Astrocyte of the cerebellum (primary cell): ENCODE measurements at regions not wholly inside any gene's neighbourhood (a gene's known extent, or its start where the extent isn't known, plus 50 kb on each side); places are given as distances from the start of the nearest gene placed in this dataset.

Source experiments
- DNase-seq: peaks from one replicate; pipeline ENCODE4 v3.0.0-alpha.2; 2011; ENCODE audit warnings: low read depth
- H3K4me3 ChIP-seq: 2 replicates; pipeline ENCODE4 v1.5.1; 2011; ENCODE audit warnings: mild to moderate bottlenecking, low read depth, low read length, moderate library complexity
- CTCF ChIP-seq: IDR thresholded peaks from 2 replicates; pipeline ENCODE4 v1.5.1; 2012; ENCODE audit warnings: low read length, low read depth, moderate library complexity, mild to moderate bottlenecking; ENCODE audit errors: missing control alignments
- in situ Hi-C: cut with HindIII; loops from 2 replicates; pipeline ENCODE4 v1.10.0; 2017; ENCODE audit warnings: low sequenced_read_pairs

GRCh38 chr1:224859651-224860050, 69.8 kb upstream of the DNAH14 start:
- in situ Hi-C loops = no loop called here
- DNase-seq = no peak
- H3K4me3 ChIP-seq = no peak overlapping the region
- TF ChIP-seq CTCF = no peak

- DNase-seq = no peak
- in situ Hi-C loops = no loop called here
- no peak for TF ChIP-seq CTCF
- no peak overlapping the region for H3K4me3 ChIP-seq
Measured at GRCh38 chr1:224860488-224861338, 68.8 kb upstream of the DNAH14 start.

- in situ Hi-C loops = no loop called here
- no peak for DNase-seq
- no peak for TF ChIP-seq CTCF
- H3K4me3 ChIP-seq = no peak overlapping the region
Measured at GRCh38 chr1:224861339-224861716, 68.1 kb upstream of the DNAH14 start.

GRCh38 chr1:224863486-224863885, 66.0 kb upstream of the DNAH14 start:
- in situ Hi-C loops = no loop called here
- no peak for TF ChIP-seq CTCF
- H3K4me3 ChIP-seq = no peak overlapping the region
- DNase-seq = no peak

- in situ Hi-C loops = no loop called here
- no peak for DNase-seq
Measured at GRCh38 chr1:224864006-224864405, 65.5 kb upstream of the DNAH14 start.

GRCh38 chr1:224865510-224865909, 64.0 kb upstream of the DNAH14 start:
- H3K4me3 ChIP-seq = no peak overlapping the region
- DNase-seq = no peak
- TF ChIP-seq CTCF = no peak
- in situ Hi-C loops = no loop called here

More at GRCh38 chr1:224864006-224864405, 65.5 kb upstream of the DNAH14 start:
- no peak for TF ChIP-seq CTCF
- H3K4me3 ChIP-seq = no peak overlapping the region
